HG02885 (cell line): ENCODE measurements at regions not wholly inside any gene's neighbourhood (a gene's known extent, or its start where the extent isn't known, plus 50 kb on each side); places are given as distances from the start of the nearest gene placed in this dataset.
"Not testable (repeated sequence)": the region's sequence is repeated elsewhere in the genome, so short reads cannot be mapped to it uniquely, and the experiment has no call there.

Experiments used
- ATAC-seq: cut with Tn5 transposase; IDR thresholded peaks from one replicate; pipeline ENCODE4 v1.9.1; 2021; ENCODE audit warnings: mild to moderate bottlenecking; ENCODE audit not compliant: unreplicated experiment, poor library complexity

GRCh38 chr17:20633268-20634059 is 53.9 kb downstream of the CDRT15L2 start:
- ATAC-seq = not testable (repeated sequence)

GRCh38 chr17:20640147-20640546 is 60.6 kb downstream of the CDRT15L2 start:
- not testable (repeated sequence) for ATAC-seq

- ATAC-seq = not testable (repeated sequence)
Measured at GRCh38 chr17:20646661-20647272, 67.2 kb downstream of the CDRT15L2 start.

- ATAC-seq = peak; percentile 87
Measured at GRCh38 chr17:20649097-20649767, 69.7 kb downstream of the CDRT15L2 start.

GRCh38 chr17:20651022-20651421 is 71.5 kb downstream of the CDRT15L2 start:
- peak; percentile 38 for ATAC-seq

GRCh38 chr17:20651736-20652135 is 72.2 kb downstream of the CDRT15L2 start:
- not testable (repeated sequence) for ATAC-seq

- not testable (repeated sequence) for ATAC-seq
Measured at GRCh38 chr17:20653391-20653790, 73.9 kb downstream of the CDRT15L2 start.

GRCh38 chr17:20654114-20654513 is 74.6 kb downstream of the CDRT15L2 start:
- not testable (repeated sequence) for ATAC-seq

GRCh38 chr17:20654575-20654974 is 75.1 kb downstream of the CDRT15L2 start:
- not testable (repeated sequence) for ATAC-seq

- ATAC-seq = not testable (repeated sequence)
Measured at GRCh38 chr17:20665103-20665955, 85.8 kb downstream of the CDRT15L2 start.

GRCh38 chr17:20666689-20667088 is 87.2 kb downstream of the CDRT15L2 start:
- not testable (repeated sequence) for ATAC-seq

GRCh38 chr17:20667712-20668111 is 88.2 kb downstream of the CDRT15L2 start:
- ATAC-seq = not testable (repeated sequence)

- not testable (repeated sequence) for ATAC-seq
Measured at GRCh38 chr17:20668316-20668715, 88.8 kb downstream of the CDRT15L2 start.

GRCh38 chr17:20668868-20669267 is 89.3 kb downstream of the CDRT15L2 start:
- not testable (repeated sequence) for ATAC-seq

GRCh38 chr17:20670506-20670905 is 91.0 kb downstream of the CDRT15L2 start:
- peak; percentile 64 for ATAC-seq

GRCh38 chr17:20674374-20674773 is 94.8 kb downstream of the CDRT15L2 start:
- not testable (repeated sequence) for ATAC-seq

GRCh38 chr17:20675707-20676106 is 96.2 kb downstream of the CDRT15L2 start:
- ATAC-seq = not testable (repeated sequence)

- ATAC-seq = not testable (repeated sequence)
Measured at GRCh38 chr17:20676656-20677055, 97.1 kb downstream of the CDRT15L2 start.

GRCh38 chr17:20677469-20677868 is 97.9 kb downstream of the CDRT15L2 start:
- not testable (repeated sequence) for ATAC-seq

- ATAC-seq = not testable (repeated sequence)
Measured at GRCh38 chr17:20678424-20678823, 98.9 kb downstream of the CDRT15L2 start.
